Adrenal gland (tissue), 9 donors: ENCODE measurements at regions not wholly inside any gene's neighbourhood (a gene's known extent, or its start where the extent isn't known, plus 50 kb on each side); places are given as distances from the start of the nearest gene placed in this dataset.
A peak's percentile ranks its signal among the peaks of the same experiment; 100 is the strongest.

Experiments used
- DNase-seq, 7 donors: peaks; one replicate each; pipeline ENCODE4 v3.0.0-alpha.2; 2019 to 2020
- H3K27ac ChIP-seq, 5 donors: fragments of 200-600 bp; sonication (generic) in 4 of 5; 1 replicate in 3 of 5; 2 replicates in 2 of 5; pipeline versions ENCODE4 v1.5.1 to v1.8.0; 2016 to 2020; ENCODE audit warnings: mild to moderate bottlenecking in 1 of 5
- H3K27me3 ChIP-seq: fragments of 200-600 bp; 2 replicates; pipeline ENCODE4 v1.8.0; 2021
- H3K36me3 ChIP-seq, 2 donors: fragments of 200-600 bp; replicated peaks in 1 of 2; 1 replicate in 1 of 2; 2 replicates in 1 of 2; pipeline versions ENCODE4 v1.5.1 to v1.8.0; 2018 to 2022
- H3K4me1 ChIP-seq, 2 donors: fragments of 200-600 bp; replicated peaks in 1 of 2; 1 replicate in 1 of 2; 2 replicates in 1 of 2; pipeline versions ENCODE4 v1.5.1 to v1.8.0; 2018 to 2021
- H3K4me3 ChIP-seq, 4 donors: fragments of 200-600 bp; sonication (generic) in 3 of 4; one replicate each; pipeline ENCODE4 v1.5.1; 2016 to 2018
- H3K9me3 ChIP-seq, 3 donors: fragments of 200-600 bp; sonication (generic) in 1 of 3; replicated peaks in 1 of 3; 1 replicate in 2 of 3; 2 replicates in 1 of 3; pipeline versions ENCODE4 v1.5.1 to v1.8.0; 2016 to 2021
- CTCF ChIP-seq, 6 experiments: fragments of 450-650 bp in 4 of 6; fragments of 200-600 bp in 2 of 6; sonication (generic) in 1 of 6; IDR thresholded peaks; 1 replicate in 5 of 6; 2 replicates in 1 of 6; pipeline versions ENCODE4 v1.5.1 to v1.8.0; 2016 to 2021; ENCODE audit warnings: antibody characterized with exemption in 6 of 6, mild to moderate bottlenecking in 2 of 6, moderate library complexity in 1 of 6
- POLR2A ChIP-seq, 2 donors: fragments of 450-650 bp; IDR thresholded peaks; one replicate each; pipeline ENCODE4 v1.6.1; 2017; ENCODE audit warnings: antibody characterized with exemption in 2 of 2, mild to moderate bottlenecking in 2 of 2, moderate library complexity in 1 of 2
- WGBS, 4 donors: extraction: QIAGEN DNeasy Blood & Tissue Kit in 2 of 4; methylation state at CpG; one replicate each; pipeline versions ENCODE4 v1.1.5 to v1.1.7; 2013 to 2017; 5-methylcytosine and 5-hydroxymethylcytosine counted together
- intact Hi-C, 2 donors: fragments of 100-400 bp; cut with DNase I; formaldehyde crosslinking; loops; one replicate each; pipeline versions ENCODE4 v1.14.1 to v1.15.0; 2022 to 2023
- donor health status: healthy with polysubstance abuse.
- donor health status: Bipolar disorder and iron deficiency.
- donor health status: DM: yes; HTN: yes; CAD: no.
- donor health status: DM: no; HTN: no; CAD: no.
- donor health status: DM: no; HTN: no; CAD: no.

GRCh38 chr3:73784686-73785392 is 160.1 kb upstream of the PDZRN3 start:
- Histone ChIP-seq H3K36me3 (no peaks in the 10 kb centered on the region), H3K27ac (peak overlapping the region in 2 of 5 donors; percentile 3 to 44), H3K27me3 (no peaks in the 10 kb centered on the region), H3K4me3 (no peak overlapping the region), H3K4me1 (no peaks in the 10 kb centered on the region), H3K9me3 (no peaks in the 10 kb centered on the region)
- WGBS, 4 donors = 49 to 61% (median 56%) methylated on average over 8 of the region's 8 CpGs
- intact Hi-C loops = no loop called here
- TF ChIP-seq POLR2A (IDR thresholded peaks at IDR 0.05) (no peak), CTCF (IDR thresholded peaks at IDR 0.05) (no peak)
- DNase-seq = no peak

GRCh38 chr3:73783811-73784210 is 159.1 kb upstream of the PDZRN3 start:
- H3K4me3 ChIP-seq = no peak overlapping the region
- H3K27me3 ChIP-seq = no peaks in the 10 kb centered on the region
- DNase-seq = no peak
- no peak for TF ChIP-seq POLR2A (IDR thresholded peaks at IDR 0.05)
- TF ChIP-seq CTCF (IDR thresholded peaks at IDR 0.05) = no peak
- intact Hi-C loops = no loop called here
- H3K27ac ChIP-seq = no peak overlapping the region
- no peaks in the 10 kb centered on the region for H3K9me3 ChIP-seq
- H3K36me3 ChIP-seq = no peaks in the 10 kb centered on the region
- H3K4me1 ChIP-seq = no peaks in the 10 kb centered on the region

GRCh38 chr3:73781541-73781940 is 156.8 kb upstream of the PDZRN3 start:
- no peak overlapping the region for H3K27ac ChIP-seq
- TF ChIP-seq POLR2A (IDR thresholded peaks at IDR 0.05) = no peak
- TF ChIP-seq CTCF (IDR thresholded peaks at IDR 0.05) = no peak
- H3K36me3 ChIP-seq = no peaks in the 10 kb centered on the region
- H3K27me3 ChIP-seq = no peaks in the 10 kb centered on the region
- H3K4me3 ChIP-seq = no peak overlapping the region
- intact Hi-C loops = no loop called here
- WGBS, 4 donors = 84 to 92% (median 87%) methylated on average over 6 of the region's 6 CpGs
- H3K9me3 ChIP-seq = no peaks in the 10 kb centered on the region
- no peaks in the 10 kb centered on the region for H3K4me1 ChIP-seq
- DNase-seq = no peak

- Histone ChIP-seq H3K4me3 (no peak overlapping the region), H3K36me3 (no peaks in the 10 kb centered on the region), H3K9me3 (no peaks in the 10 kb centered on the region), H3K4me1 (peaks cover 0 to 5% of the 10 kb centered on the region in 2 donors), H3K27me3 (no peaks in the 10 kb centered on the region), H3K27ac (no peak overlapping the region)
- intact Hi-C loops = loop anchor here in 1 of 2 donors (5.0 kb wide), 1 partner anchor 262 kb away; no protein-coding TSS in a partner anchor
- DNase-seq = no peak
- no peak for TF ChIP-seq POLR2A (IDR thresholded peaks at IDR 0.05)
- TF ChIP-seq CTCF (IDR thresholded peaks at IDR 0.05) = no peak
- WGBS, 4 donors = 28 to 37% (median 34%) methylated on average over 2 of the region's 2 CpGs
Observed at GRCh38 chr3:73774645-73775044, 149.9 kb upstream of the PDZRN3 start.
